Right atrium auricular region (tissue), 2 donors: ENCODE measurements at regions not wholly inside any gene's neighbourhood (a gene's known extent, or its start where the extent isn't known, plus 50 kb on each side); places are given as distances from the start of the nearest gene placed in this dataset.

ENCODE experiments used
- DNase-seq: peaks from one replicate; pipeline ENCODE4 v3.0.0-alpha.2; 2019; ENCODE audit warnings: low spot score
- H3K27ac ChIP-seq, 2 donors: fragments of 200-600 bp; sonication (generic); 1 replicate in 1 of 2; 2 replicates in 1 of 2; pipeline ENCODE4 v1.5.1; 2016 to 2019
- H3K27me3 ChIP-seq, 2 donors: fragments of 200-600 bp; sonication (generic); one replicate each; pipeline versions ENCODE4 v1.5.1 to v1.6.0; 2017 to 2019
- H3K36me3 ChIP-seq: fragments of 200-600 bp; sonication (generic); one replicate; pipeline ENCODE4 v1.5.1; 2016
- H3K4me1 ChIP-seq, 2 donors: fragments of 200-600 bp; sonication (generic); one replicate each; pipeline versions ENCODE4 v1.5.1 to v1.6.0; 2017 to 2019
- H3K4me3 ChIP-seq, 2 donors: fragments of 200-600 bp; sonication (generic); 1 replicate in 1 of 2; 2 replicates in 1 of 2; pipeline ENCODE4 v1.5.1; 2017 to 2019; ENCODE audit warnings: mild to moderate bottlenecking in 1 of 2, moderate library complexity in 1 of 2
- H3K9me3 ChIP-seq, 2 donors: fragments of 200-600 bp; sonication (generic); one replicate each; pipeline ENCODE4 v1.5.1; 2019
- CTCF ChIP-seq, 2 donors: fragments of 200-600 bp; sonication (generic); IDR thresholded peaks; one replicate each; pipeline ENCODE4 v1.5.1; 2019; ENCODE audit warnings: antibody characterized with exemption in 2 of 2

GRCh38 chr13:47816831-47817230 is 184.2 kb downstream of the SUCLA2 start:
- Histone ChIP-seq H3K4me3 (no peak overlapping the region), H3K4me1 (no peaks in the 10 kb centered on the region), H3K9me3 (no peaks in the 10 kb centered on the region), H3K27ac (no peak overlapping the region), H3K36me3 (no peaks in the 10 kb centered on the region), H3K27me3 (no peaks in the 10 kb centered on the region)
- DNase-seq = no peak
- no peak for TF ChIP-seq CTCF (IDR thresholded peaks at IDR 0.05)

- no peaks in the 10 kb centered on the region for H3K9me3 ChIP-seq
- H3K27me3 ChIP-seq = no peaks in the 10 kb centered on the region
- no peak overlapping the region for H3K27ac ChIP-seq
- no peak for TF ChIP-seq CTCF (IDR thresholded peaks at IDR 0.05)
- H3K4me3 ChIP-seq = no peak overlapping the region
- no peak for DNase-seq
- no peaks in the 10 kb centered on the region for H3K4me1 ChIP-seq
- no peaks in the 10 kb centered on the region for H3K36me3 ChIP-seq
These were observed 187.4 kb downstream of the SUCLA2 start for GRCh38 chr13:47813718-47814117.

GRCh38 chr13:47809411-47809810 is 191.7 kb downstream of the SUCLA2 start:
- Histone ChIP-seq H3K27me3 (no peaks in the 10 kb centered on the region), H3K4me3 (no peak overlapping the region), H3K9me3 (no peaks in the 10 kb centered on the region), H3K36me3 (no peaks in the 10 kb centered on the region), H3K4me1 (no peaks in the 10 kb centered on the region), H3K27ac (no peak overlapping the region)
- no peak for TF ChIP-seq CTCF (IDR thresholded peaks at IDR 0.05)
- no peak for DNase-seq

GRCh38 chr13:47803131-47803530 is 197.9 kb downstream of the SUCLA2 start:
- no peaks in the 10 kb centered on the region for H3K4me1 ChIP-seq

GRCh38 chr13:47801555-47801954 is 199.5 kb downstream of the SUCLA2 start:
- Histone ChIP-seq H3K9me3 (peaks cover 0 to 3% of the 10 kb centered on the region in 2 donors), H3K4me3 (no peak overlapping the region), H3K4me1 (no peaks in the 10 kb centered on the region), H3K27ac (no peak overlapping the region), H3K27me3 (no peaks in the 10 kb centered on the region), H3K36me3 (no peaks in the 10 kb centered on the region)
- no peak for DNase-seq
- TF ChIP-seq CTCF (IDR thresholded peaks at IDR 0.05) = no peak

More at GRCh38 chr13:47803131-47803530, 197.9 kb downstream of the SUCLA2 start:
- Histone ChIP-seq H3K4me3 (no peak overlapping the region), H3K27me3 (no peaks in the 10 kb centered on the region), H3K36me3 (no peaks in the 10 kb centered on the region), H3K9me3 (peaks cover 0 to 3% of the 10 kb centered on the region in 2 donors), H3K27ac (no peak overlapping the region)
- TF ChIP-seq CTCF (IDR thresholded peaks at IDR 0.05) = no peak
- no peak for DNase-seq

GRCh38 chr13:47800593-47800992 is 200.5 kb downstream of the SUCLA2 start:
- H3K4me1 ChIP-seq = no peaks in the 10 kb centered on the region
- TF ChIP-seq CTCF (IDR thresholded peaks at IDR 0.05) = no peak
- no peaks in the 10 kb centered on the region for H3K27me3 ChIP-seq
- no peak overlapping the region for H3K27ac ChIP-seq
- DNase-seq = no peak
- H3K36me3 ChIP-seq = no peaks in the 10 kb centered on the region
- H3K9me3 ChIP-seq = peaks cover 0 to 3% of the 10 kb centered on the region in 2 donors
- H3K4me3 ChIP-seq = no peak overlapping the region
